ENCODE measurements at regions not wholly inside any gene's neighbourhood (a gene's known extent, or its start where the extent isn't known, plus 50 kb on each side); places are given as distances from the start of the nearest gene placed in this dataset.

GRCh38 chr13:106281426-106281825 is 254.0 kb downstream of the EFNB2 start:
- no peak for TF ChIP-seq CTCF (IDR thresholded peaks at IDR 0.05)
- TF ChIP-seq POLR2A (IDR thresholded peaks at IDR 0.05) = no peak
- no peak for TF ChIP-seq POLR2AphosphoS5 (IDR thresholded peaks at IDR 0.05; ENCODE audit: insufficient read depth in 1 of 2, low read depth in 1 of 2)

Data from vagina (tissue), 2 donors.